Stimulated activated memory B cell treated with anti-CD40 and anti-IgM and Interleukin-4, amounts not matched to agents 10 μg/mL and 1 μg/mL and 100 μg/mL, for 72 hours (primary cell): ENCODE measurements at regions not wholly inside any gene's neighbourhood (a gene's known extent, or its start where the extent isn't known, plus 50 kb on each side); places are given as distances from the start of the nearest gene placed in this dataset.
A peak's percentile ranks its signal among the peaks of the same experiment; 100 is the strongest.

Experiments
- ATAC-seq: fragments of 150-1000 bp; cut with Tn5 transposase; 2 replicates; pipeline ENCODE4 v1.10.0; 2021
- H3K27ac Mint-ChIP-seq: one replicate; pipeline ENCODE4 v1.8.0; 2022; ENCODE audit warnings: mild to moderate bottlenecking, mixed read lengths
- H3K27me3 Mint-ChIP-seq: one replicate; pipeline ENCODE4 v1.8.0; 2022; ENCODE audit warnings: mixed read lengths
- H3K36me3 Mint-ChIP-seq: one replicate; pipeline ENCODE4 v1.8.0; 2022; ENCODE audit warnings: mixed read lengths
- H3K4me1 Mint-ChIP-seq: one replicate; pipeline ENCODE4 v1.8.0; 2022; ENCODE audit warnings: mixed read lengths
- H3K4me3 Mint-ChIP-seq: one replicate; pipeline ENCODE4 v1.8.0; 2022; ENCODE audit warnings: mild to moderate bottlenecking, moderate library complexity, mixed read lengths
- H3K9me3 Mint-ChIP-seq: one replicate; pipeline ENCODE4 v1.8.0; 2022; ENCODE audit warnings: mixed read lengths

- no peaks in the 10 kb centered on the region for H3K4me1 Mint-ChIP-seq
- no peaks in the 10 kb centered on the region for H3K27me3 Mint-ChIP-seq
- no peak for ATAC-seq
- H3K27ac Mint-ChIP-seq = no peak overlapping the region
- H3K36me3 Mint-ChIP-seq = no peaks in the 10 kb centered on the region
- no peaks in the 10 kb centered on the region for H3K9me3 Mint-ChIP-seq
- no peak overlapping the region for H3K4me3 Mint-ChIP-seq
These were observed 95.1 kb upstream of the PFKP start for GRCh38 chr10:2972216-2972615.

GRCh38 chr10:2970190-2970823, 97.0 kb upstream of the PFKP start:
- H3K36me3 Mint-ChIP-seq = no peaks in the 10 kb centered on the region
- no peak for ATAC-seq
- no peak overlapping the region for H3K4me3 Mint-ChIP-seq
- H3K27ac Mint-ChIP-seq = no peak overlapping the region
- no peaks in the 10 kb centered on the region for H3K4me1 Mint-ChIP-seq
- H3K27me3 Mint-ChIP-seq = peaks cover 12% of the 10 kb centered on the region
- no peaks in the 10 kb centered on the region for H3K9me3 Mint-ChIP-seq

- no peak for ATAC-seq
- H3K27ac Mint-ChIP-seq = no peak overlapping the region
- no peaks in the 10 kb centered on the region for H3K36me3 Mint-ChIP-seq
- H3K4me1 Mint-ChIP-seq = no peaks in the 10 kb centered on the region
- H3K4me3 Mint-ChIP-seq = no peak overlapping the region
- H3K9me3 Mint-ChIP-seq = no peaks in the 10 kb centered on the region
- peaks cover 25% of the 10 kb centered on the region for H3K27me3 Mint-ChIP-seq
These were observed 98.8 kb upstream of the PFKP start for GRCh38 chr10:2968401-2969058.

- H3K36me3 Mint-ChIP-seq = no peaks in the 10 kb centered on the region
- H3K27ac Mint-ChIP-seq = no peak overlapping the region
- H3K27me3 Mint-ChIP-seq = peaks cover 42% of the 10 kb centered on the region
- no peak for ATAC-seq
- no peak overlapping the region for H3K4me3 Mint-ChIP-seq
- H3K4me1 Mint-ChIP-seq = no peaks in the 10 kb centered on the region
- no peaks in the 10 kb centered on the region for H3K9me3 Mint-ChIP-seq
These were observed 101.2 kb upstream of the PFKP start for GRCh38 chr10:2966134-2966533.

GRCh38 chr10:2964632-2965296, 102.6 kb upstream of the PFKP start:
- Mint-ChIP-seq H3K4me1 (no peaks in the 10 kb centered on the region), H3K36me3 (no peaks in the 10 kb centered on the region), H3K27me3 (peaks cover 48% of the 10 kb centered on the region), H3K9me3 (no peaks in the 10 kb centered on the region), H3K27ac (no peak overlapping the region), H3K4me3 (no peak overlapping the region)
- ATAC-seq = no peak

GRCh38 chr10:2963889-2964631, 103.3 kb upstream of the PFKP start:
- Mint-ChIP-seq H3K36me3 (no peaks in the 10 kb centered on the region), H3K4me1 (no peaks in the 10 kb centered on the region), H3K4me3 (no peak overlapping the region), H3K27me3 (peaks cover 48% of the 10 kb centered on the region), H3K9me3 (no peaks in the 10 kb centered on the region), H3K27ac (no peak overlapping the region)
- no peak for ATAC-seq

GRCh38 chr10:2962194-2962593, 105.2 kb upstream of the PFKP start:
- H3K27ac Mint-ChIP-seq = no peak overlapping the region

GRCh38 chr10:2958659-2959058, 108.7 kb upstream of the PFKP start:
- H3K4me1 Mint-ChIP-seq = no peaks in the 10 kb centered on the region
- no peaks in the 10 kb centered on the region for H3K36me3 Mint-ChIP-seq
- H3K4me3 Mint-ChIP-seq = no peak overlapping the region
- H3K9me3 Mint-ChIP-seq = peaks cover 9% of the 10 kb centered on the region
- no peak overlapping the region for H3K27ac Mint-ChIP-seq
- peaks cover 39% of the 10 kb centered on the region for H3K27me3 Mint-ChIP-seq
- ATAC-seq = no peak

More at GRCh38 chr10:2962194-2962593, 105.2 kb upstream of the PFKP start:
- Mint-ChIP-seq H3K4me3 (no peak overlapping the region), H3K27me3 (peaks cover 48% of the 10 kb centered on the region), H3K4me1 (no peaks in the 10 kb centered on the region), H3K36me3 (no peaks in the 10 kb centered on the region), H3K9me3 (no peaks in the 10 kb centered on the region)
- ATAC-seq = no peak

- ATAC-seq = no peak
- Mint-ChIP-seq H3K27me3 (peaks cover 36% of the 10 kb centered on the region), H3K27ac (no peak overlapping the region), H3K4me1 (no peaks in the 10 kb centered on the region), H3K4me3 (no peak overlapping the region), H3K9me3 (peaks cover 9% of the 10 kb centered on the region), H3K36me3 (no peaks in the 10 kb centered on the region)
These were observed 109.6 kb upstream of the PFKP start for GRCh38 chr10:2957785-2958184.

- peaks cover 9% of the 10 kb centered on the region for H3K9me3 Mint-ChIP-seq
- no peak overlapping the region for H3K27ac Mint-ChIP-seq
- peaks cover 31% of the 10 kb centered on the region for H3K27me3 Mint-ChIP-seq
- peaks cover 16% of the 10 kb centered on the region for H3K4me1 Mint-ChIP-seq
- ATAC-seq = no peak
- H3K4me3 Mint-ChIP-seq = no peak overlapping the region
- H3K36me3 Mint-ChIP-seq = no peaks in the 10 kb centered on the region
These were observed 112.3 kb upstream of the PFKP start for GRCh38 chr10:2955064-2955463.

GRCh38 chr10:2953495-2953894, 113.9 kb upstream of the PFKP start:
- H3K36me3 Mint-ChIP-seq = peaks cover 6% of the 10 kb centered on the region
- H3K27ac Mint-ChIP-seq = no peak overlapping the region
- peaks cover 14% of the 10 kb centered on the region for H3K9me3 Mint-ChIP-seq
- H3K27me3 Mint-ChIP-seq = peaks cover 47% of the 10 kb centered on the region
- no peak for ATAC-seq
- H3K4me3 Mint-ChIP-seq = no peak overlapping the region
- peaks cover 31% of the 10 kb centered on the region for H3K4me1 Mint-ChIP-seq

GRCh38 chr10:2951235-2951835, 116.0 kb upstream of the PFKP start:
- peak overlapping the region; percentile 91 for H3K27ac Mint-ChIP-seq
- peaks cover 31% of the 10 kb centered on the region for H3K4me1 Mint-ChIP-seq
- peak; percentile 69 for ATAC-seq
- H3K27me3 Mint-ChIP-seq = peaks cover 62% of the 10 kb centered on the region
- H3K9me3 Mint-ChIP-seq = peaks cover 13% of the 10 kb centered on the region
- H3K36me3 Mint-ChIP-seq = peaks cover 6% of the 10 kb centered on the region
- peak overlapping the region; percentile 14 for H3K4me3 Mint-ChIP-seq

- Mint-ChIP-seq H3K36me3 (peaks cover 6% of the 10 kb centered on the region), H3K4me1 (peaks cover 31% of the 10 kb centered on the region), H3K27me3 (peaks cover 70% of the 10 kb centered on the region), H3K27ac (peak overlapping the region; percentile 91), H3K9me3 (peaks cover 12% of the 10 kb centered on the region), H3K4me3 (peak overlapping the region; percentile 21)
- no peak for ATAC-seq
These were observed 116.8 kb upstream of the PFKP start for GRCh38 chr10:2950546-2950945.

- ATAC-seq = peak; percentile 66
- Mint-ChIP-seq H3K4me1 (peaks cover 31% of the 10 kb centered on the region), H3K36me3 (peaks cover 6% of the 10 kb centered on the region), H3K27ac (peak overlapping the region; percentile 91), H3K9me3 (peaks cover 12% of the 10 kb centered on the region), H3K4me3 (peak overlapping the region; percentile 10), H3K27me3 (peaks cover 71% of the 10 kb centered on the region)
These were observed 117.4 kb upstream of the PFKP start for GRCh38 chr10:2949948-2950354.
